SK-N-SH treated with all-trans-retinoic acid at 6 μM for 48 hours (cell line): ENCODE measurements at regions not wholly inside any gene's neighbourhood (a gene's known extent, or its start where the extent isn't known, plus 50 kb on each side); places are given as distances from the start of the nearest gene placed in this dataset.

Experiments used
- ATAC-seq: fragments of 200-7000 bp; cut with Tn5 transposase; 3 replicates; pipeline ENCODE4 v1.9.1; 2020; ENCODE audit warnings: mild to moderate bottlenecking, moderate library complexity
- ARNTL ChIP-seq: fragments of 450-650 bp; formaldehyde crosslinking; IDR thresholded peaks from 2 replicates; pipeline ENCODE4 v1.5.0; 2020; ENCODE audit warnings: low read depth, mild to moderate bottlenecking, moderate library complexity, borderline replicate concordance
- BACH2 ChIP-seq: fragments of 250-450 bp; sonication (Bioruptor Pico); IDR thresholded peaks from 2 replicates; pipeline ENCODE4 v1.9.0; 2021; ENCODE audit warnings: mild to moderate bottlenecking, borderline replicate concordance
- CSDC2 ChIP-seq: fragments of 250-450 bp; sonication (Bioruptor Pico); IDR thresholded peaks from 2 replicates; pipeline ENCODE4 v1.5.0; 2020; ENCODE audit warnings: mild to moderate bottlenecking, moderate library complexity
- GLIS3 ChIP-seq: fragments of 250-450 bp; sonication (Bioruptor Pico); IDR thresholded peaks from 2 replicates; pipeline ENCODE4 v1.5.0; 2020; ENCODE audit warnings: mild to moderate bottlenecking, moderate library complexity
- ISL1 ChIP-seq: fragments of 250-450 bp; sonication (Bioruptor Pico); IDR thresholded peaks from 2 replicates; pipeline ENCODE4 v2.1.2; 2022; ENCODE audit warnings: mild to moderate bottlenecking, moderate library complexity
- PPARA ChIP-seq: fragments of 250-450 bp; sonication (Bioruptor Pico); IDR thresholded peaks from 2 replicates; pipeline ENCODE4 v1.5.0; 2020; ENCODE audit warnings: mild to moderate bottlenecking, borderline replicate concordance
- RARB ChIP-seq: fragments of 250-450 bp; sonication (Bioruptor Pico); IDR thresholded peaks from 2 replicates; pipeline ENCODE4 v1.8.0; 2021; ENCODE audit warnings: mild to moderate bottlenecking, moderate library complexity
- SNAI2 ChIP-seq: fragments of 250-450 bp; sonication (Bioruptor Pico); IDR thresholded peaks from 2 replicates; pipeline ENCODE4 v1.5.0; 2020; ENCODE audit warnings: mild to moderate bottlenecking, moderate library complexity
- TCF4 ChIP-seq: fragments of 250-450 bp; sonication (Bioruptor Pico); IDR thresholded peaks from 2 replicates; pipeline ENCODE4 v1.8.0; 2021; ENCODE audit warnings: mild to moderate bottlenecking, moderate library complexity, borderline replicate concordance
- TOX ChIP-seq: fragments of 250-450 bp; sonication (Bioruptor Pico); IDR thresholded peaks from 2 replicates; pipeline ENCODE4 v1.8.0; 2021; ENCODE audit warnings: mild to moderate bottlenecking, moderate library complexity, borderline replicate concordance
- ZC3H10 ChIP-seq: fragments of 250-450 bp; sonication (Bioruptor Pico); IDR thresholded peaks from 2 replicates; pipeline ENCODE4 v1.5.1; 2021; ENCODE audit warnings: mild to moderate bottlenecking, moderate library complexity
- ZFP3 ChIP-seq: fragments of 250-450 bp; sonication (Bioruptor Pico); IDR thresholded peaks from 2 replicates; pipeline ENCODE4 v1.5.0; 2020; ENCODE audit warnings: mild to moderate bottlenecking, moderate library complexity
- ZFP30 ChIP-seq: fragments of 450-650 bp; formaldehyde crosslinking; IDR thresholded peaks from 2 replicates; pipeline ENCODE4 v1.5.0; 2022; ENCODE audit warnings: mild to moderate bottlenecking, moderate library complexity
- ZNF70 ChIP-seq: fragments of 450-650 bp; formaldehyde crosslinking; IDR thresholded peaks from 2 replicates; pipeline ENCODE4 v1.5.0; 2020; ENCODE audit warnings: mild to moderate bottlenecking, moderate library complexity
- ZNF8 ChIP-seq: fragments of 450-650 bp; formaldehyde crosslinking; IDR thresholded peaks from 2 replicates; pipeline ENCODE4 v1.5.0; 2020; ENCODE audit warnings: mild to moderate bottlenecking, moderate library complexity
- TF ChIP-seq, protein P1 (sequence below): fragments of 250-450 bp; sonication (Bioruptor Pico); IDR thresholded peaks from 2 replicates; pipeline ENCODE4 v1.5.0; 2020; ENCODE audit warnings: mild to moderate bottlenecking, moderate library complexity
- TF ChIP-seq, protein P2 (sequence below): fragments of 250-450 bp; sonication (Bioruptor Pico); IDR thresholded peaks from 2 replicates; pipeline ENCODE4 v1.5.1; 2021; ENCODE audit warnings: mild to moderate bottlenecking, moderate library complexity
- TF ChIP-seq, protein P3 (sequence below): fragments of 250-450 bp; sonication (Bioruptor Pico); IDR thresholded peaks from 2 replicates; pipeline ENCODE4 v1.8.0; 2021; ENCODE audit warnings: low read depth, mild to moderate bottlenecking, moderate library complexity, borderline replicate concordance

DNA sequence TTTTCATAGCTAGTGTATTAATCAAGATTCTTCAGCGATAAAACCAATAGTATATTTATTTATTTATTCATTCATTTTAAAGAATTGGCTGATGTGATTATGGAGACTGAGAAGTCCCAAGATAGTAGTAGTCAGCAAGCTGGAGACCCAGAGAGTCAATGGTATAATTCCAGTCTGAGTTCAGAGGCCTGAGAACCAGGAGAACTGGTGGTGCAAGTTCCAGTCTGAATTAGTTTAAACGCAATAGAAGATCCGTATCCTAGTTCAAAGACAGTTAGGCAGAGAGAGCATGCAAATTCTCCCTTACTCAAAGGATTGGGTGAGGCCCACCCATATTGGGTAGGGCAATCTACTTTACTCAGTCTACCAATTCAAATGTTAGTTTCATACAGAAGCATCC lies 364.2 kb upstream of the RPS23 start:
- TF ChIP-seq ZFP3 (no peak), ZNF70 (no peak), RARB (CRISPR knock-in tag) (no peak), PPARA (CRISPR knock-in tag) (no peak), ZC3H10 (no peak), TCF4 (CRISPR knock-in tag) (no peak), ISL1 (CRISPR knock-in tag) (no peak), SNAI2 (CRISPR knock-in tag) (no peak), TOX (CRISPR knock-in tag) (no peak), CSDC2 (no peak), BACH2 (CRISPR knock-in tag) (no peak), GLIS3 (no peak)
- TF ChIP-seq, protein P1, sequence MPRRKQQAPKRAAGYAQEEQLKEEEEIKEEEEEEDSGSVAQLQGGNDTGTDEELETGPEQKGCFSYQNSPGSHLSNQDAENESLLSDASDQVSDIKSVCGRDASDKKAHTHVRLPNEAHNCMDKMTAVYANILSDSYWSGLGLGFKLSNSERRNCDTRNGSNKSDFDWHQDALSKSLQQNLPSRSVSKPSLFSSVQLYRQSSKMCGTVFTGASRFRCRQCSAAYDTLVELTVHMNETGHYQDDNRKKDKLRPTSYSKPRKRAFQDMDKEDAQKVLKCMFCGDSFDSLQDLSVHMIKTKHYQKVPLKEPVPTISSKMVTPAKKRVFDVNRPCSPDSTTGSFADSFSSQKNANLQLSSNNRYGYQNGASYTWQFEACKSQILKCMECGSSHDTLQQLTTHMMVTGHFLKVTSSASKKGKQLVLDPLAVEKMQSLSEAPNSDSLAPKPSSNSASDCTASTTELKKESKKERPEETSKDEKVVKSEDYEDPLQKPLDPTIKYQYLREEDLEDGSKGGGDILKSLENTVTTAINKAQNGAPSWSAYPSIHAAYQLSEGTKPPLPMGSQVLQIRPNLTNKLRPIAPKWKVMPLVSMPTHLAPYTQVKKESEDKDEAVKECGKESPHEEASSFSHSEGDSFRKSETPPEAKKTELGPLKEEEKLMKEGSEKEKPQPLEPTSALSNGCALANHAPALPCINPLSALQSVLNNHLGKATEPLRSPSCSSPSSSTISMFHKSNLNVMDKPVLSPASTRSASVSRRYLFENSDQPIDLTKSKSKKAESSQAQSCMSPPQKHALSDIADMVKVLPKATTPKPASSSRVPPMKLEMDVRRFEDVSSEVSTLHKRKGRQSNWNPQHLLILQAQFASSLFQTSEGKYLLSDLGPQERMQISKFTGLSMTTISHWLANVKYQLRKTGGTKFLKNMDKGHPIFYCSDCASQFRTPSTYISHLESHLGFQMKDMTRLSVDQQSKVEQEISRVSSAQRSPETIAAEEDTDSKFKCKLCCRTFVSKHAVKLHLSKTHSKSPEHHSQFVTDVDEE (CRISPR knock-in tag): no peak
- TF ChIP-seq, protein P2, sequence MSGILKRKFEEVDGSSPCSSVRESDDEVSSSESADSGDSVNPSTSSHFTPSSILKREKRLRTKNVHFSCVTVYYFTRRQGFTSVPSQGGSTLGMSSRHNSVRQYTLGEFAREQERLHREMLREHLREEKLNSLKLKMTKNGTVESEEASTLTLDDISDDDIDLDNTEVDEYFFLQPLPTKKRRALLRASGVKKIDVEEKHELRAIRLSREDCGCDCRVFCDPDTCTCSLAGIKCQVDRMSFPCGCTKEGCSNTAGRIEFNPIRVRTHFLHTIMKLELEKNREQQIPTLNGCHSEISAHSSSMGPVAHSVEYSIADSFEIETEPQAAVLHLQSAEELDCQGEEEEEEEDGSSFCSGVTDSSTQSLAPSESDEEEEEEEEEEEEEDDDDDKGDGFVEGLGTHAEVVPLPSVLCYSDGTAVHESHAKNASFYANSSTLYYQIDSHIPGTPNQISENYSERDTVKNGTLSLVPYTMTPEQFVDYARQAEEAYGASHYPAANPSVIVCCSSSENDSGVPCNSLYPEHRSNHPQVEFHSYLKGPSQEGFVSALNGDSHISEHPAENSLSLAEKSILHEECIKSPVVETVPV (CRISPR knock-in tag): no peak
- TF ChIP-seq, protein P3, sequence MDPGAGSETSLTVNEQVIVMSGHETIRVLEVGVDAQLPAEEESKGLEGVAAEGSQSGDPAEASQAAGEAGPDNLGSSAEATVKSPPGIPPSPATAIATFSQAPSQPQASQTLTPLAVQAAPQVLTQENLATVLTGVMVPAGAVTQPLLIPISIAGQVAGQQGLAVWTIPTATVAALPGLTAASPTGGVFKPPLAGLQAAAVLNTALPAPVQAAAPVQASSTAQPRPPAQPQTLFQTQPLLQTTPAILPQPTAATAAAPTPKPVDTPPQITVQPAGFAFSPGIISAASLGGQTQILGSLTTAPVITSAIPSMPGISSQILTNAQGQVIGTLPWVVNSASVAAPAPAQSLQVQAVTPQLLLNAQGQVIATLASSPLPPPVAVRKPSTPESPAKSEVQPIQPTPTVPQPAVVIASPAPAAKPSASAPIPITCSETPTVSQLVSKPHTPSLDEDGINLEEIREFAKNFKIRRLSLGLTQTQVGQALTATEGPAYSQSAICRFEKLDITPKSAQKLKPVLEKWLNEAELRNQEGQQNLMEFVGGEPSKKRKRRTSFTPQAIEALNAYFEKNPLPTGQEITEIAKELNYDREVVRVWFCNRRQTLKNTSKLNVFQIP (CRISPR knock-in tag): no peak
- TF ChIP-seq, all 23 proteins: peak for 0
- ATAC-seq: no peak

DNA sequence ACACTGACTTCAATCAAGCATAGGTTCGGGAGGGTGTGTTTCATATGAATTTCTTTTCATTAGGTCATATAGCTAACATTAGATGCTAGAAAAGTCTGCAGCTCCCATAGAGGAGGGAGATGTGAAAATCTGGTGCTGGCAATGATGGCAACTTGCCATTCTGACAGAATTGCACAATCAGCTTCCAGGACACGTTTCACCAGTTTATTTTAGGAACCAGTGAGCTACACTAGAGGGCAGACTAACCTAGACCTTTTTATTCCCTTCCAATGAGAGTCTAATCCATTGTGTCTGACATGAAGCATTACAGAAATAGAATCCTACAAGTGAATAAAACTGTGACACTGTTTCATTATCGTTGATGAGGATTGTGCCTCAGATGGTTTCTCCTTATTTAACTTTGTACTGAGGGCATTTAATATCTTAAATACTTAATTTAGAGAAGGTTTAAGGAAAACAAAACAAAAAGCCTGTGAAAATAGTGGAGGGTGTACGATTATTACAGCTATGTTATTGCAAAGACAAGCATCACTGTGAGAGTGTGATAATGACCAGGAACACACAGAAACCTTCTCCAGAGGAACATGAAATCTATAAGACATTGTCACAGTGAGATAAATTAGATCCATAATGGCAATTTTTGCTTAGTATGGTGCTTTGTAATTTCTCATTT lies 363.3 kb upstream of the RPS23 start:
- ATAC-seq: peak; percentile 97
- TF ChIP-seq ZNF70 (no peak), SNAI2 (CRISPR knock-in tag) (no peak), ZNF8 (CRISPR knock-in tag) (no peak), ZFP30 (CRISPR knock-in tag) (peak; percentile 76)
- TF ChIP-seq, protein P1 (CRISPR knock-in tag): peak; percentile 47; the same call in 1 of the 2 replicates

DNA sequence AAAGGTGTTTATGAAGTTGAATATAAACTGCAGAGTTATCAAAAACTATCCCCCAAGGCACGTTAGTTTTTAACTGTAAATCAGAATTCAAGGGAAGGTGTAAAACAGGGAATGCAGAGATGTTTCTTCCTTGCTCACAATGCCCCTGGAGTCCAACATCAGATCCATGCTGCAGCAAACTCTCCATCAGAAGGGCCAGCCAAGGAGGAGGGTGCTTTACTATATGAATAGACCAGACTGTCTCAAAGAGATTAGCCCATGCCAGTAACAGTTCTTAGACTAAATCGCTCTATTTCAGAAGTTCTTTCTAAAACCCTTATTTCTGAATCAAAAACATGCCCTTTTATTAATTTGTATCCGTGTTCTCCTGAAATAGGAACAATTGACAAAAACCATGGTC lies 362.8 kb upstream of the RPS23 start:
- TF ChIP-seq TCF4 (CRISPR knock-in tag): no peak
- TF ChIP-seq GLIS3: no peak
- ATAC-seq: peak; percentile 62

DNA sequence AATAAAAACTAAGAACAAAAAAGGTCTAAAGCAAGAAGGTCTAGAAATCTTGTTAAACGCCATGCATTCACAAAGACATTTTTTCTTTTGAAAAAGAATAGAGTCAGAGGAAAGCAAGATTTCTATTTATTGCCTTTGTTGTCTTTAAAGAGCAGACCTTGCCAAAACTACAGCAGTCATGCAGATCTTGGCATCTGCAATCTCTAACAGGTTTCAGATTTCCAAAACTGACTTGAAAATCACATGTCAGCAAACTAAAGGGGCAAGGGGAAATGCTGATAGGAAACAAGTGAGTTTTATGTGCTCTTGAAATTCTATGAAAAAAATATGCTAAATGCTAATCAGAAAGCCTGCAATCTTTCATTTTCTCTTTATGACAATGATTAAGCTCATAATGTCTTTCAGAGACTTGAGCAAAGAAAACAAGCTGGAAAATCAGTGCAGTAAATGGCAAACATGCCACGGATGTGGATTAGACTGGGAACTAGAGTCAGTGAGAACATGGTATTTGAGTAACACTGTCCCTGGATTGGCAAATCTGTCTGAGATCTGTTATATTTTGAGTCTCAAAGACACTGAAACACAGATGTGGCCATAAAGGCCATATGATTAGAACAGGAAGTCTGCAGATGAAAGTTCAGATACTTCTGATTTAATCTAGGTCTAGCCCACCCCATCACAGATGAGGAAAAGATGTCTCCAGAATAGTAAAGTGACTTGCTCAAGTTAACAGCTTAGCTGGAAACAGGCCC lies 361.4 kb upstream of the RPS23 start:
- peak; percentile 33; the same call in 2 of the 3 replicates for ATAC-seq

More for the DNA sequence above, 361.4 kb upstream of the RPS23 start:
- peak; percentile 67; the same call in 1 of the 2 replicates for TF ChIP-seq TCF4 (CRISPR knock-in tag)
- TF ChIP-seq ARNTL (CRISPR knock-in tag): no peak
- TF ChIP-seq, protein P3 (CRISPR knock-in tag): no peak
